Endothelial cell of umbilical vein (primary cell): ENCODE measurements at regions not wholly inside any gene's neighbourhood (a gene's known extent, or its start where the extent isn't known, plus 50 kb on each side); places are given as distances from the start of the nearest gene placed in this dataset.

Source experiments
- BruUV-seq: library from RNA; stranded (reverse); fragments of 400-500 nt; replicated peaks from 2 replicates; lab custom pipeline; 2021; lab: Mats Ljungman, UMichigan
- CTCF ChIA-PET: fragments of 300-600, 350-600 bp; sonication (Branson Sonifier 250); formaldehyde crosslinking; loops from one replicate; lab custom pipeline; 2021; ENCODE audit warnings: antibody characterized with exemption, inconsistent platforms; lab: Charles Lee
- POLR2A ChIA-PET: fragments of 300-600, 350-600 bp; sonication (Branson Sonifier 250); formaldehyde crosslinking; loops from one replicate; lab custom pipeline; 2021; ENCODE audit warnings: antibody characterized with exemption, inconsistent platforms; lab: Charles Lee
- DNase-seq: peaks from one replicate; pipeline ENCODE4 v3.0.0-alpha.2; 2011; ENCODE audit warnings: low read depth, low spot score
- FAIRE-seq: peaks from 2 replicates; lab custom pipeline; 2011; peaks lifted over from hg19 to GRCh38; lab: Jason Lieb, UNC
- H2AFZ ChIP-seq: 2 replicates; pipeline ENCODE4 v1.6.0; 2012; ENCODE audit warnings: low read depth, low read length, control low read depth, inconsistent platforms
- H3K27ac ChIP-seq: 2 replicates; pipeline ENCODE4 v1.5.1; 2011; ENCODE audit warnings: low read depth, mild to moderate bottlenecking, control low read depth, low read length, moderate library complexity; ENCODE audit not compliant: insufficient read depth
- H3K27me3 ChIP-seq, 2 experiments: 2 replicates each; pipeline versions ENCODE4 v1.6.0 to v1.6.1; 2011; ENCODE audit warnings: low read length in 2 of 2, mixed read lengths in 1 of 2; ENCODE audit not compliant: control insufficient read depth in 2 of 2, insufficient read depth in 2 of 2
- H3K36me3 ChIP-seq, 2 experiments: 2 replicates in 1 of 2; 3 replicates in 1 of 2; pipeline ENCODE4 v1.5.1; 2011; ENCODE audit warnings: low read length in 2 of 2, mild to moderate bottlenecking in 1 of 2, moderate library complexity in 1 of 2; ENCODE audit not compliant: control insufficient read depth in 2 of 2, insufficient read depth in 2 of 2; ENCODE audit errors: extremely low read depth in 1 of 2
- H3K4me1 ChIP-seq: 3 replicates; pipeline ENCODE4 v1.5.1; 2011; ENCODE audit warnings: mild to moderate bottlenecking, low read length; ENCODE audit not compliant: control insufficient read depth, insufficient read depth; ENCODE audit errors: extremely low read depth
- H3K4me2 ChIP-seq: 2 replicates; pipeline ENCODE4 v1.6.1; 2011; ENCODE audit warnings: low read length, control low read depth, mixed read lengths; ENCODE audit not compliant: insufficient read depth
- H3K4me3 ChIP-seq, 3 experiments: fragments of 200-600 bp in 1 of 3; sonication (generic), shearing (Covaris generic) in 1 of 3; replicated peaks in 1 of 3; 2 replicates each; pipeline ENCODE4 v1.5.1; 2011 to 2016; ENCODE audit warnings: control low read depth in 3 of 3, low read length in 3 of 3, mild to moderate bottlenecking in 2 of 3, inconsistent platforms in 1 of 3, low read depth in 1 of 3, moderate library complexity in 1 of 3; ENCODE audit not compliant: insufficient read depth in 1 of 3
- H3K79me2 ChIP-seq: 2 replicates; pipeline ENCODE4 v1.6.0; 2012; ENCODE audit warnings: low read length, inconsistent platforms; ENCODE audit not compliant: control insufficient read depth, insufficient read depth
- H3K9ac ChIP-seq: replicated peaks from 2 replicates; pipeline ENCODE3; 2011; ENCODE audit warnings: low read length, control low read depth; ENCODE audit not compliant: insufficient read depth; ENCODE audit errors: extremely low read depth
- H3K9me1 ChIP-seq: replicated peaks from 3 replicates; pipeline ENCODE4 v1.6.0; 2011; ENCODE audit warnings: mild to moderate bottlenecking, low read length; ENCODE audit not compliant: control insufficient read depth, insufficient read depth; ENCODE audit errors: extremely low read depth
- H3K9me3 ChIP-seq: replicated peaks from 2 replicates; pipeline ENCODE4 v1.5.1; 2012; ENCODE audit warnings: low read length, inconsistent platforms; ENCODE audit not compliant: control insufficient read depth, insufficient read depth
- H4K20me1 ChIP-seq: replicated peaks from 2 replicates; pipeline ENCODE3; 2011; ENCODE audit warnings: mild to moderate bottlenecking, low read length; ENCODE audit not compliant: control insufficient read depth, insufficient read depth; ENCODE audit errors: extremely low read depth
- CTCF ChIP-seq, 2 donors: IDR thresholded peaks; 1 replicate in 1 of 2; 2 replicates in 1 of 2; pipeline ENCODE4 v1.5.1; 2011; ENCODE audit warnings: low read length in 2 of 2, mild to moderate bottlenecking in 2 of 2, moderate library complexity in 2 of 2, control low read depth in 1 of 2, inconsistent platforms in 1 of 2, low read depth in 1 of 2; ENCODE audit not compliant: insufficient read depth in 1 of 2; ENCODE audit errors: extremely low read depth in 1 of 2
- EZH2 ChIP-seq: IDR thresholded peaks from 2 replicates; pipeline ENCODE4 v1.6.1; 2012; ENCODE audit warnings: borderline replicate concordance, low read depth, mild to moderate bottlenecking, moderate library complexity, low read length, inconsistent platforms; ENCODE audit not compliant: severe bottlenecking
- FOS ChIP-seq: IDR thresholded peaks from 2 replicates; pipeline ENCODE4 v1.6.1; 2011; ENCODE audit warnings: mild to moderate bottlenecking, low read length, moderate library complexity, borderline replicate concordance; ENCODE audit not compliant: insufficient read depth
- GATA2 ChIP-seq: IDR thresholded peaks from 2 replicates; pipeline ENCODE4 v1.7.0; 2011; ENCODE audit warnings: low read depth, mild to moderate bottlenecking, moderate library complexity, mixed read lengths, low read length; ENCODE audit not compliant: insufficient read length, insufficient read depth
- JUN ChIP-seq: IDR thresholded peaks from 2 replicates; pipeline ENCODE4 v1.6.1; 2011; ENCODE audit warnings: borderline replicate concordance, low read depth; ENCODE audit not compliant: insufficient read length, insufficient read depth
- MYC ChIP-seq: IDR thresholded peaks from one replicate; pipeline ENCODE4 v1.6.1; 2011; ENCODE audit warnings: mild to moderate bottlenecking, low read depth, low read length
- POLR2A ChIP-seq: IDR thresholded peaks from 2 replicates; pipeline ENCODE4 v1.6.1; 2012; ENCODE audit warnings: low read depth, mild to moderate bottlenecking, control low read depth, low read length
- POLR2AphosphoS5 ChIP-seq: IDR thresholded peaks from 2 replicates; pipeline ENCODE4 v1.6.1; 2012; ENCODE audit warnings: low read depth, mild to moderate bottlenecking, control low read depth, low read length, moderate library complexity; ENCODE audit not compliant: insufficient read depth
- dilution Hi-C: fragments of 300-500 bp; cut with MboI; formaldehyde crosslinking; loops from one replicate; pipeline ENCODE4 v1.15.0; 2019; ENCODE audit warnings: low sequenced_read_pairs; ENCODE audit not compliant: extremely low pct_ligation_motif_present
- intact Hi-C: fragments of 100-400 bp; cut with micrococcal nuclease; formaldehyde crosslinking; loops from one replicate; pipeline ENCODE4 v1.10.0; 2022
- TF ChIP-seq, protein P1 (sequence below): IDR thresholded peaks from 2 replicates; pipeline ENCODE4 v1.6.1; 2011; ENCODE audit not compliant: insufficient read depth, insufficient read length

DNA sequence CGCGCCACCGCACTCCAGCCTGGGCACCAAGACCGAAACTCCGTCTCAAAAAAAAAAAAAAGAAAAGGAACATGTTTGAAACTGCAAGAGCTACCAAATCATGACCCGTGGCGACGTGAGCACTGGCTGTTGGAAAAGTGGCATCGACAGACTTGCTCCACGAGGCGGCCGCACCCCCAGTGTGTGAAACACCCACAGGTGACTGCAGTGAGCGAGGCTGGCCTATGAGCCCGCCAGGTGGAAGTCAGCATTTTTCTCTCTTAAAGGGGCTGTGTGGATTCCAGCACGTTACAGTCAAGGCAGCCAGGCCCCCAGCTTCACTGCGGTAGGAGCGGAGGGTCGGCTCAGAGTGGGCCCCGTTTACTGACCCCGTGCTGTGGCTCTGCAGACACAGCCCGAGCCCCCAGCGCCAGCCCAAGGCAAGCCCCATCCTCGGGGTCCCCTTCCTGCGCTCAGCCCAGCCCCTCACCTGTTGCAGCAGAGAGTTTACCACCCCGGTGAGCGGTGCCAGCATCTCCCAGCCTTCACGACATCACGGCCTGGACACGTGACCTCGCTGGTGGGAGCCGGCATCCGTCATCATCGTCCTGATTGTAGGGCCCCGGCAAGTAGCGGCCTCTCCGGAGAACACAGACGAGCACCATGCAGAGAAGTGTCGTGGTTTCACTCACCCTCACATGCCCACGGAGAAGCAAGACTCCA is 54.3 kb upstream of the FBRSL1 start:
- Histone ChIP-seq H3K4me2 (no peak overlapping the region), H4K20me1 (no peaks in the 10 kb centered on the region), H3K27me3 (no peaks in the 10 kb centered on the region), H3K79me2 (no peaks in the 10 kb centered on the region), H3K36me3 (no peaks in the 10 kb centered on the region), H3K9me1 (no peaks in the 10 kb centered on the region), H2AFZ (no peak overlapping the region), H3K27ac (no peak overlapping the region), H3K9me3 (no peaks in the 10 kb centered on the region), H3K9ac (no peak overlapping the region), H3K4me3 (no peak overlapping the region), H3K4me1 (no peaks in the 10 kb centered on the region)
- BruUV-seq = no TSS peak
- dilution Hi-C loops = no loop called here
- CTCF ChIA-PET = no interaction called here
- intact Hi-C loops = no loop called here
- DNase-seq (no peak), FAIRE-seq (no peak)
- POLR2A ChIA-PET = no interaction called here
- TF ChIP-seq POLR2AphosphoS5 = no peak
- TF ChIP-seq MYC = no peak
- no peak for TF ChIP-seq FOS
- no peak for TF ChIP-seq JUN
- no peak for TF ChIP-seq EZH2
- no peak for TF ChIP-seq POLR2A
- TF ChIP-seq GATA2 = no peak
- no peak for TF ChIP-seq CTCF (IDR thresholded peaks at IDR 0.05; ENCODE audit: extremely low read depth in 1 of 2, insufficient read depth in 1 of 2, low read depth in 1 of 2, low read length in 2 of 2)
- TF ChIP-seq, protein P1, sequence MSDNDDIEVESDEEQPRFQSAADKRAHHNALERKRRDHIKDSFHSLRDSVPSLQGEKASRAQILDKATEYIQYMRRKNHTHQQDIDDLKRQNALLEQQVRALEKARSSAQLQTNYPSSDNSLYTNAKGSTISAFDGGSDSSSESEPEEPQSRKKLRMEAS = no peak
